Kidney (tissue), 13 donors: ENCODE measurements at regions not wholly inside any gene's neighbourhood (a gene's known extent, or its start where the extent isn't known, plus 50 kb on each side); places are given as distances from the start of the nearest gene placed in this dataset.

ENCODE experiments used
- DNase-seq, 5 donors: peaks; one replicate each; pipeline ENCODE4 v3.0.0-alpha.2; 2013 to 2020
- FAIRE-seq: peaks from 2 replicates; lab custom pipeline; 2012; peaks lifted over from hg19 to GRCh38; lab: Jason Lieb, UNC
- H3K27ac ChIP-seq, 2 donors: one replicate each; pipeline ENCODE4 v1.7.0; 2013; ENCODE audit warnings: low read depth in 2 of 2, low read length in 2 of 2, inconsistent platforms in 1 of 2
- H3K27me3 ChIP-seq: one replicate; pipeline ENCODE4 v1.7.1; 2013; ENCODE audit warnings: low read length, inconsistent platforms; ENCODE audit not compliant: control insufficient read depth, insufficient read depth
- H3K36me3 ChIP-seq, 3 donors: one replicate each; pipeline versions ENCODE4 v1.7.0 to v1.7.1; 2013; ENCODE audit warnings: low read length in 3 of 3, control low read depth in 1 of 3, inconsistent platforms in 1 of 3; ENCODE audit not compliant: insufficient read depth in 3 of 3, control insufficient read depth in 2 of 3
- H3K4me1 ChIP-seq, 3 donors: one replicate each; pipeline versions ENCODE4 v1.7.0 to v1.7.1; 2013; ENCODE audit warnings: low read length in 3 of 3, inconsistent platforms in 1 of 3, low read depth in 1 of 3; ENCODE audit not compliant: control insufficient read depth in 2 of 3, insufficient read depth in 2 of 3
- H3K4me3 ChIP-seq, 3 donors: one replicate each; pipeline versions ENCODE4 v1.7.0 to v1.8.1; 2013; ENCODE audit warnings: low read length in 3 of 3, control low read depth in 1 of 3, inconsistent platforms in 1 of 3
- H3K9ac ChIP-seq, 3 donors: one replicate each; pipeline versions ENCODE4 v1.7.0 to v1.7.1; 2013; ENCODE audit warnings: low read length in 3 of 3, control low read depth in 1 of 3, inconsistent platforms in 1 of 3
- H3K9me3 ChIP-seq, 3 donors: one replicate each; pipeline versions ENCODE4 v1.7.0 to v1.7.1; 2013; ENCODE audit warnings: low read length in 3 of 3, control low read depth in 1 of 3, inconsistent platforms in 1 of 3; ENCODE audit not compliant: control insufficient read depth in 2 of 3, insufficient read depth in 1 of 3
- intact Hi-C: fragments of 100-400 bp; cut with DNase I; formaldehyde crosslinking; loops from one replicate; pipeline ENCODE4 v1.11.1; 2022
- TF ChIP-seq, protein P1 (sequence below): IDR thresholded peaks from 3 replicates; pipeline ENCODE4 v1.5.1; 2012; ENCODE audit warnings: mild to moderate bottlenecking, moderate library complexity, borderline replicate concordance; ENCODE audit not compliant: insufficient read depth; ENCODE audit errors: extremely low read depth
- donor health status: control.
- donor health status: control.
- donor health status: control.
- donor health status: control.
- donor health status: control.
- donor health status: DM: yes; HTN: yes; CAD: no.
- donor health status: Normal renal cell carcinoma (clear cell type).

DNA sequence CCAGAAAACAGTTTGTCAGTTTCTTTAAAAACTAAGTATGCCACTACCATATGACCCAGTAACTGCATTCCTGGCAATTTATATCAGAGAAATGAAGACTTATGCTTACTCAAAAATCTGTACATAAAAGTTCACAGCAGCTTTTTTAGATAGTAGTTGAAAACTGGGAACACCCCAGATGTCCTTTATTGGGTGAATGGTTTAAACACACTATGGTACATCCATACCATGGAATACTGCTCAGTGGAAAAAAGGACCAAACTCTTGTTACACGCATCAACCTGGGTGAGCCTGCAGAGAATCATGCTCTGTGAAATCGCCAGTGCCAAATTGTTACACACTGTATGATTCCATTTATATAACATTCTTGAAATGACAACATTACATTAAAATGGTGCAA is 127.6 kb upstream of the RET start:
- no peak for FAIRE-seq
- DNase-seq, result no peak
- Histone ChIP-seq H3K27me3 (no peaks in the 10 kb centered on the region), H3K9me3 (peaks cover 0 to 2% (median 0%) of the 10 kb centered on the region in 3 donors), H3K4me3 (no peak overlapping the region), H3K9ac (no peak overlapping the region), H3K4me1 (peaks cover 0 to 9% (median 0%) of the 10 kb centered on the region in 3 donors), H3K27ac (no peak overlapping the region), H3K36me3 (no peaks in the 10 kb centered on the region)
- intact Hi-C loops, result no loop called here
- TF ChIP-seq, protein P1, sequence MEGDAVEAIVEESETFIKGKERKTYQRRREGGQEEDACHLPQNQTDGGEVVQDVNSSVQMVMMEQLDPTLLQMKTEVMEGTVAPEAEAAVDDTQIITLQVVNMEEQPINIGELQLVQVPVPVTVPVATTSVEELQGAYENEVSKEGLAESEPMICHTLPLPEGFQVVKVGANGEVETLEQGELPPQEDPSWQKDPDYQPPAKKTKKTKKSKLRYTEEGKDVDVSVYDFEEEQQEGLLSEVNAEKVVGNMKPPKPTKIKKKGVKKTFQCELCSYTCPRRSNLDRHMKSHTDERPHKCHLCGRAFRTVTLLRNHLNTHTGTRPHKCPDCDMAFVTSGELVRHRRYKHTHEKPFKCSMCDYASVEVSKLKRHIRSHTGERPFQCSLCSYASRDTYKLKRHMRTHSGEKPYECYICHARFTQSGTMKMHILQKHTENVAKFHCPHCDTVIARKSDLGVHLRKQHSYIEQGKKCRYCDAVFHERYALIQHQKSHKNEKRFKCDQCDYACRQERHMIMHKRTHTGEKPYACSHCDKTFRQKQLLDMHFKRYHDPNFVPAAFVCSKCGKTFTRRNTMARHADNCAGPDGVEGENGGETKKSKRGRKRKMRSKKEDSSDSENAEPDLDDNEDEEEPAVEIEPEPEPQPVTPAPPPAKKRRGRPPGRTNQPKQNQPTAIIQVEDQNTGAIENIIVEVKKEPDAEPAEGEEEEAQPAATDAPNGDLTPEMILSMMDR, result no peak

DNA sequence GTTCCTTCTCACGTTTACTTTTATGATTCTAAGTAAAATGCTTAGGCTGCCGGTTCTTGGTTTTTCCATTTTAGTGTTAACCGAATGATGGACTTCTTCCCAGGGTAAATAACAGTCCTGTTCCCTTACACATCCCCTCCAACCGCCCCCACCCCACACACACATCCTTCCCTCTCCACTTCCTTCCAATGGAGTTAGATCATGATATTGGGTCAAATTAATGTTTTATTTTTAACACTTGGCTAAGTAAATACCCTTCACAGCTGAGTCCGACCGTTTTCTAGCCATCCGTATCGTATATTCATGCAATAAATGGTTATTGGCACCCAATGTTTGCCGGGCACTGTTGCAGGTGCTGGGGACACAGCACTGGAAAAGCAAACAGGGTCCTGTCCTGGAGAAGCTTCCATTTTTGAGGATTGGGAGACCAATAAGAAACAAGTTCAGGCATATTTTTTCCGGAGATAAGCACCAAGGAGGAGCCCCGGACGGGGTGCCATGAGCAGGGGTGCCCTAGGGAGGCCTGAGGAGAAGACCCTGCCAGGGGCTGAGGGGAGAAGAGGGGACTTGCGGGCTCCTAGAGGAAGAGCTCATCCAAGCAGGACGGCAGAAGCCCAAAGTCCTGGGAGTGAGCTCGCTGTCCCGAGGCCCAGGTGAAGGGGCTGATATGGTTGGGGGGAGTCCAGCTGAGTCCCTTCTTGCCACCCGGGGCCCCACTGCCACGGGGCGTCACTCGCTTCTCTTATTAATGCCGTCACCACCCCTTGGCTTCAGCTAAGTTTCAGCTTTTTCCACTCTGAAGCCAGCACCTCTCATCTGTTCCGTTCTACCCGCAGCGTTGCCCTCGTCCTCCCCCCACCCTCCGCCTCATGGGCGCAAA is 126.0 kb upstream of the RET start:
- H3K9ac ChIP-seq, result no peak overlapping the region
- no peaks in the 10 kb centered on the region for H3K27me3 ChIP-seq
- peaks cover 0 to 9% (median 0%) of the 10 kb centered on the region in 3 donors for H3K4me1 ChIP-seq
- H3K36me3 ChIP-seq, result no peaks in the 10 kb centered on the region
- no peak overlapping the region for H3K27ac ChIP-seq
- FAIRE-seq, result no peak
- H3K4me3 ChIP-seq, result no peak overlapping the region
- TF ChIP-seq, protein P1, result no peak
- intact Hi-C loops, result no loop called here
- H3K9me3 ChIP-seq, result peaks cover 0 to 2% (median 0%) of the 10 kb centered on the region in 3 donors
- DNase-seq, result peak in 2 of 5 donors; percentile 6 to 52

DNA sequence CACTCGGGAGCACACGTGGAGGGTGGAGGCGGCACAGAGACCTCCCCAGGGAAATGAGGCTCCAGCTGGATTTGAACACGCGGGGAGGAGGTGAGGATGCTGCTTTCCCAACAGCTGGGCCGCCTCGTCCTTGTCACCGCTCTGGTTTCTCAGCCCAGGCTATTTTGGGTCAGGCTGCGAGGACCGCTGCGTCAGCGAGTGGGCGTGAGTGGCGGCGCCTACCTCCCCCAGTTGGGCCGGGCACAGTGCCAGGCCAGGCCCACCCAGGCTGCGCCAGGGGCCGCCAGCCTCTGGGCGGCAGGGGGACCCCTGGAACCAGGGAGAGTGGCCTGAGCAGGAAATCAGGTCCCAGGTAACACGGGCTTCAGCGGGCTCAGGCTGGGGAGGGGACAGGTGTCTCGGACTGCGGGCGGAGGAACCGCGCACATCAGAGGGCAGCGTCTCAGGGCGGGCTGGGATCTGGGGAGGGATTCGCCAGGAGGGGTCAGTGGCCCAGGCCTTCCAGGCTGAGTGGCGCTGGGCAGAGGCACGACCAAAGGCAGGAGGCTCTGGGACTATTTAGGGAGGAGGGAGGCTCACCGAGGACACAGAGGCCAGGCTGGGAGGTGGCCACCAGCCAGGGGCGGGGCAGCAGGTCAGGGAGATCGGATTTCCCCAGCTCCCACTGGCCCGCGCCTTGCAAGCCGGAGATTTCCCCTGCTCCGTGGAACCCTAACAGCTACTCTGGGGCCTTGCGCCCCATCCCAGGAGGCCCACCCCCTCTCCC is 125.2 kb upstream of the RET start:
- intact Hi-C loops, result no loop called here
- no peaks in the 10 kb centered on the region for H3K27me3 ChIP-seq
- FAIRE-seq, result no peak
- H3K9me3 ChIP-seq, result peaks cover 0 to 2% (median 0%) of the 10 kb centered on the region in 3 donors
- peaks cover 0 to 9% (median 0%) of the 10 kb centered on the region in 3 donors for H3K4me1 ChIP-seq
- TF ChIP-seq, protein P1, result no peak
- peak; percentile 49 to 88 (median 80) for DNase-seq
- H3K9ac ChIP-seq, result no peak overlapping the region
- no peak overlapping the region for H3K27ac ChIP-seq
- H3K36me3 ChIP-seq, result no peaks in the 10 kb centered on the region
- no peak overlapping the region for H3K4me3 ChIP-seq
